WERI-Rb-1 (cell line): ENCODE measurements at regions not wholly inside any gene's neighbourhood (a gene's known extent, or its start where the extent isn't known, plus 50 kb on each side); places are given as distances from the start of the nearest gene placed in this dataset.

Experiments
- DNase-seq: peaks from one replicate; pipeline ENCODE4 v3.0.0-alpha.2; 2020
- H3K27ac ChIP-seq: fragments of 250-450 bp; sonication (Bioruptor Pico); 2 replicates; pipeline ENCODE4 v1.5.1; 2020; ENCODE audit warnings: mild to moderate bottlenecking, moderate library complexity
- H3K27me3 ChIP-seq: fragments of 250-450 bp; sonication (Bioruptor Pico); 2 replicates; pipeline ENCODE4 v1.5.1; 2021; ENCODE audit warnings: mild to moderate bottlenecking, low read depth, moderate library complexity; ENCODE audit not compliant: insufficient read depth, severe bottlenecking
- H3K36me3 ChIP-seq: fragments of 250-450 bp; sonication (Bioruptor Pico); 2 replicates; pipeline ENCODE4 v1.5.1; 2020; ENCODE audit warnings: mild to moderate bottlenecking, moderate library complexity
- H3K4me3 ChIP-seq: 2 replicates; pipeline ENCODE4 v1.5.1; 2011; ENCODE audit warnings: low read depth, mild to moderate bottlenecking, control low read depth, low read length
- H3K9me3 ChIP-seq: fragments of 250-450 bp; sonication (Bioruptor Pico); 2 replicates; pipeline ENCODE4 v1.5.1; 2021; ENCODE audit warnings: mild to moderate bottlenecking, moderate library complexity; ENCODE audit not compliant: severe bottlenecking
- TF ChIP-seq, protein P1 (sequence below): IDR thresholded peaks from 2 replicates; pipeline ENCODE4 v1.5.1; 2011; ENCODE audit warnings: low read depth, mild to moderate bottlenecking, control low read depth, inconsistent platforms, low read length

DNA sequence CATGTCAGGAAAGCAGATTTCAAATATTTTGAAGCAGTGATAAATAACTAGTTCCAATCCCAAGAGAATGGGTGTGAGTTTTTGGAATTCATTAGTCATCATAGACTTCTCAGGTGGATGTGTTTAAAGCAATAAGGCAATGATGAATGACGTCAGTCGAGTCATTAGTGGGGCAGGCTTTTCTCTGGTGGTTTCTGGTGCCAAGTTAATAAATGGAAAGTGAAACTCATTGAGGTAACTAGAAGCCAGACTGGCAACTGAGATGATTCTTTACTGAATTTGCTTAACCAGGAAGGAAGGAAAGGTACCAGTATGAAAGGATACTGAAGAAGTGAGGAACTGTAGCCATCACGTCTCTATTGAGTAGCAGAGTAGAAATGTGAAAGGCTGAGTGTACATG lies 311.0 kb downstream of the GPAM start:
- no peaks in the 10 kb centered on the region for H3K9me3 ChIP-seq
- no peaks in the 10 kb centered on the region for H3K27me3 ChIP-seq
- TF ChIP-seq, protein P1, sequence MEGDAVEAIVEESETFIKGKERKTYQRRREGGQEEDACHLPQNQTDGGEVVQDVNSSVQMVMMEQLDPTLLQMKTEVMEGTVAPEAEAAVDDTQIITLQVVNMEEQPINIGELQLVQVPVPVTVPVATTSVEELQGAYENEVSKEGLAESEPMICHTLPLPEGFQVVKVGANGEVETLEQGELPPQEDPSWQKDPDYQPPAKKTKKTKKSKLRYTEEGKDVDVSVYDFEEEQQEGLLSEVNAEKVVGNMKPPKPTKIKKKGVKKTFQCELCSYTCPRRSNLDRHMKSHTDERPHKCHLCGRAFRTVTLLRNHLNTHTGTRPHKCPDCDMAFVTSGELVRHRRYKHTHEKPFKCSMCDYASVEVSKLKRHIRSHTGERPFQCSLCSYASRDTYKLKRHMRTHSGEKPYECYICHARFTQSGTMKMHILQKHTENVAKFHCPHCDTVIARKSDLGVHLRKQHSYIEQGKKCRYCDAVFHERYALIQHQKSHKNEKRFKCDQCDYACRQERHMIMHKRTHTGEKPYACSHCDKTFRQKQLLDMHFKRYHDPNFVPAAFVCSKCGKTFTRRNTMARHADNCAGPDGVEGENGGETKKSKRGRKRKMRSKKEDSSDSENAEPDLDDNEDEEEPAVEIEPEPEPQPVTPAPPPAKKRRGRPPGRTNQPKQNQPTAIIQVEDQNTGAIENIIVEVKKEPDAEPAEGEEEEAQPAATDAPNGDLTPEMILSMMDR: no peak
- DNase-seq: no peak
- H3K4me3 ChIP-seq: no peak overlapping the region
- no peak overlapping the region for H3K27ac ChIP-seq
- no peaks in the 10 kb centered on the region for H3K36me3 ChIP-seq

DNA sequence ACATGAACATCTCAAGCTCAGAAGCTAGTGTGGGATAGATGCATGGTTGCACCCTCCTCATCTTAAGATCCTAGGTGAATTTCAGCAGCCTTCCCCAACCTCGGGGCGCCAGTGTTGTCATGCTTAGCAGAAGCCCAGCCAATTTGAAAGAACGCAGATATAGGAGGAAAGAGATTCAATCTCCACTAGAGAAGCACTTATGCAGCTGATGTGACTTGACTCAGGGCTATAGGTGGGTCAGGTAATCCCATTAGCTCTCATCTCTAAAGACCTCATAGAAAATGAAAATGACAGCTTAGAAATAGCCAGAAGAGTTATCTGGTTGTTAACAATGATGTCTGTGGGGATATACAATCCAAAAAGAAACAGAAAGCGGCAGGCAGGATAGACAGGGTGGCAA lies 310.5 kb downstream of the GPAM start:
- TF ChIP-seq, protein P1: no peak
- Histone ChIP-seq H3K27me3 (no peaks in the 10 kb centered on the region), H3K9me3 (peaks cover 1% of the 10 kb centered on the region), H3K4me3 (no peak overlapping the region), H3K36me3 (no peaks in the 10 kb centered on the region), H3K27ac (no peak overlapping the region)
- DNase-seq: no peak

DNA sequence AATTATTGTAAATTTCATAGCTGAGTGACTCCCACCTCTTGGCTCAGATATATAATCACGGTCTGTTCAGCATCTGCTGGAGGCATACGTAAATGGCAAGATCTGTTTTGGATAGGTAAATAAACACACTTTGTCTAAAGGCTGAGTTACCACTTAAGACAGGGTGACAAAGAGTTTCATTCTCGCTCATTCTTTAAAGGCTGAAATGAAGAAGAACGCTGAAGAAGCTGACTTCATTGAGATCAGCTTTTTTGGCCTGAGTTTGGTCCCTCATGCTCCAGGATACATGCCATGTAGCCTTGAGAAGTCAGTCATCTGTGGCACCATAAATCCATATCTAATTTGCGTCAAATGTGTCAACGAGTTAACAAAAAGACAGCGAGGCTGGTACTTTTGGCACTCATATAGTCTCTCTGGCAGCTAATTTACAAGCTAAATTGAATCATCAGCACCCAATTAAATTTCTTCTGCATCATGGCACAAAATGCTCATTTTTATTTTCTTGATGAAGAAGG lies 309.9 kb downstream of the GPAM start:
- no peak overlapping the region for H3K4me3 ChIP-seq
- peaks cover 5% of the 10 kb centered on the region for H3K9me3 ChIP-seq
- no peak overlapping the region for H3K27ac ChIP-seq
- no peak for DNase-seq
- no peaks in the 10 kb centered on the region for H3K27me3 ChIP-seq
- TF ChIP-seq, protein P1: no peak
- H3K36me3 ChIP-seq: no peaks in the 10 kb centered on the region

- Histone ChIP-seq H3K4me3 (no peak overlapping the region), H3K27ac (no peak overlapping the region), H3K36me3 (no peaks in the 10 kb centered on the region), H3K27me3 (no peaks in the 10 kb centered on the region), H3K9me3 (peaks cover 5% of the 10 kb centered on the region)
- TF ChIP-seq, protein P1: no peak
- DNase-seq: no peak
Measured at GRCh38 chr10:111874576-111874975, 309.0 kb downstream of the GPAM start.

GRCh38 chr10:111875725-111876124 lies 307.8 kb downstream of the GPAM start:
- Histone ChIP-seq H3K4me3 (no peak overlapping the region), H3K36me3 (no peaks in the 10 kb centered on the region), H3K27ac (no peak overlapping the region), H3K9me3 (peaks cover 5% of the 10 kb centered on the region), H3K27me3 (no peaks in the 10 kb centered on the region)
- TF ChIP-seq, protein P1: no peak
- DNase-seq: no peak

- Histone ChIP-seq H3K9me3 (peaks cover 5% of the 10 kb centered on the region), H3K36me3 (no peaks in the 10 kb centered on the region), H3K27me3 (no peaks in the 10 kb centered on the region), H3K27ac (no peak overlapping the region), H3K4me3 (no peak overlapping the region)
- TF ChIP-seq, protein P1: no peak
- DNase-seq: no peak
Measured at GRCh38 chr10:111877258-111877657, 306.3 kb downstream of the GPAM start.
